ENCODE measurements at regions not wholly inside any gene's neighbourhood (a gene's known extent, or its start where the extent isn't known, plus 50 kb on each side); places are given as distances from the start of the nearest gene placed in this dataset.

- TF ChIP-seq CTCF (IDR thresholded peaks at IDR 0.05) (no peak), POLR2A (IDR thresholded peaks at IDR 0.05) (no peak), EP300 (IDR thresholded peaks at IDR 0.05) (no peak)
Observed at GRCh38 chr13:56134524-56134923, 1006.2 kb upstream of the PRR20A start.

All from tibial nerve (tissue), 4 donors.